ENCODE measurements at regions not wholly inside any gene's neighbourhood (a gene's known extent, or its start where the extent isn't known, plus 50 kb on each side); places are given as distances from the start of the nearest gene placed in this dataset.

- no peaks in the 10 kb centered on the region for H3K36me3 ChIP-seq (ENCODE audit: insufficient read depth, low read length)
- Mint-ChIP-seq H3K4me3 (ENCODE audit: unreplicated experiment) (no peak overlapping the region), H3K27me3 (ENCODE audit: low read depth, unreplicated experiment) (peaks cover 5% of the 10 kb centered on the region), H3K27ac (ENCODE audit: unreplicated experiment) (no peak overlapping the region), H3K36me3 (ENCODE audit: low read depth, unreplicated experiment) (no peaks in the 10 kb centered on the region), H3K9me3 (ENCODE audit: unreplicated experiment) (peaks cover under 1% of the 10 kb centered on the region), H3K4me1 (ENCODE audit: low read depth, unreplicated experiment) (no peaks in the 10 kb centered on the region)
- H4K20me1 ChIP-seq (ENCODE audit: insufficient read depth, low read length): no peaks in the 10 kb centered on the region
- no peaks in the 10 kb centered on the region for H3K27me3 ChIP-seq (ENCODE audit: insufficient read depth, low read length)
- TF ChIP-seq CTCF (IDR thresholded peaks at IDR 0.05; ENCODE audit: insufficient read depth, low read depth, low read length): no peak
- TF ChIP-seq EZH2 (IDR thresholded peaks at IDR 0.05; ENCODE audit: insufficient read depth, low read length): no peak
- FAIRE-seq (no peak), DNase-seq (ENCODE audit: low read depth) (no peak)
- no peak overlapping the region for H3K9ac ChIP-seq (ENCODE audit: low read length)
- H3K4me3 ChIP-seq (ENCODE audit: insufficient read depth, low read depth, low read length): no peak overlapping the region
- no peaks in the 10 kb centered on the region for H3K9me3 ChIP-seq (ENCODE audit: insufficient read depth, low read depth, low read length)
- H3K79me2 ChIP-seq (ENCODE audit: insufficient read depth, low read length): no peaks in the 10 kb centered on the region
- H3K4me2 ChIP-seq (ENCODE audit: low read length): no peak overlapping the region
- peaks cover 5% of the 10 kb centered on the region for H3K4me1 ChIP-seq (ENCODE audit: insufficient read depth, low read length)
- H2AFZ ChIP-seq (ENCODE audit: low read depth, low read length): no peak overlapping the region
- H3K27ac ChIP-seq (ENCODE audit: low read depth, low read length): no peak overlapping the region
Observed at GRCh38 chr7:69450456-69450855, 147.8 kb upstream of the AUTS2 start.

GRCh38 chr7:69451715-69452114 is 146.6 kb upstream of the AUTS2 start:
- no peak for FAIRE-seq
- Histone ChIP-seq H3K27ac (ENCODE audit: low read depth, low read length) (no peak overlapping the region), H3K27me3 (ENCODE audit: insufficient read depth, low read length) (no peaks in the 10 kb centered on the region), H3K4me1 (ENCODE audit: insufficient read depth, low read length) (peaks cover 5% of the 10 kb centered on the region), H3K79me2 (ENCODE audit: insufficient read depth, low read length) (no peaks in the 10 kb centered on the region), H3K9ac (ENCODE audit: low read length) (no peak overlapping the region), H3K4me3 (ENCODE audit: insufficient read depth, low read depth, low read length) (no peak overlapping the region), H2AFZ (ENCODE audit: low read depth, low read length) (no peak overlapping the region), H3K9me3 (ENCODE audit: insufficient read depth, low read depth, low read length) (no peaks in the 10 kb centered on the region), H3K4me2 (ENCODE audit: low read length) (no peak overlapping the region), H3K36me3 (ENCODE audit: insufficient read depth, low read length) (no peaks in the 10 kb centered on the region), H4K20me1 (ENCODE audit: insufficient read depth, low read length) (no peaks in the 10 kb centered on the region)
- TF ChIP-seq CTCF (IDR thresholded peaks at IDR 0.05; ENCODE audit: insufficient read depth, low read depth, low read length) (no peak), EZH2 (IDR thresholded peaks at IDR 0.05; ENCODE audit: insufficient read depth, low read length) (no peak)
- Mint-ChIP-seq H3K4me3 (ENCODE audit: unreplicated experiment) (no peak overlapping the region), H3K36me3 (ENCODE audit: low read depth, unreplicated experiment) (no peaks in the 10 kb centered on the region), H3K27me3 (ENCODE audit: low read depth, unreplicated experiment) (peaks cover 2% of the 10 kb centered on the region), H3K9me3 (ENCODE audit: unreplicated experiment) (no peaks in the 10 kb centered on the region), H3K4me1 (ENCODE audit: low read depth, unreplicated experiment) (no peaks in the 10 kb centered on the region), H3K27ac (ENCODE audit: unreplicated experiment) (no peak overlapping the region)
- no peak for DNase-seq (ENCODE audit: low read depth)

- no peaks in the 10 kb centered on the region for H3K27me3 ChIP-seq (ENCODE audit: insufficient read depth, low read length)
- Mint-ChIP-seq H3K27me3 (ENCODE audit: low read depth, unreplicated experiment) (peaks cover 2% of the 10 kb centered on the region), H3K4me1 (ENCODE audit: low read depth, unreplicated experiment) (peaks cover 3% of the 10 kb centered on the region), H3K9me3 (ENCODE audit: unreplicated experiment) (no peaks in the 10 kb centered on the region), H3K36me3 (ENCODE audit: low read depth, unreplicated experiment) (no peaks in the 10 kb centered on the region), H3K4me3 (ENCODE audit: unreplicated experiment) (no peak overlapping the region), H3K27ac (ENCODE audit: unreplicated experiment) (no peak overlapping the region)
- H3K36me3 ChIP-seq (ENCODE audit: insufficient read depth, low read length): no peaks in the 10 kb centered on the region
- TF ChIP-seq EZH2 (IDR thresholded peaks at IDR 0.05; ENCODE audit: insufficient read depth, low read length) (no peak), CTCF (IDR thresholded peaks at IDR 0.05; ENCODE audit: insufficient read depth, low read depth, low read length) (no peak)
- no peaks in the 10 kb centered on the region for H3K79me2 ChIP-seq (ENCODE audit: insufficient read depth, low read length)
- FAIRE-seq: no peak
- H3K4me1 ChIP-seq (ENCODE audit: insufficient read depth, low read length): peaks cover 6% of the 10 kb centered on the region
- no peaks in the 10 kb centered on the region for H4K20me1 ChIP-seq (ENCODE audit: insufficient read depth, low read length)
- no peak overlapping the region for H3K9ac ChIP-seq (ENCODE audit: low read length)
- no peaks in the 10 kb centered on the region for H3K9me3 ChIP-seq (ENCODE audit: insufficient read depth, low read depth, low read length)
- H3K4me2 ChIP-seq (ENCODE audit: low read length): no peak overlapping the region
- DNase-seq (ENCODE audit: low read depth): no peak
- H2AFZ ChIP-seq (ENCODE audit: low read depth, low read length): no peak overlapping the region
- no peak overlapping the region for H3K4me3 ChIP-seq (ENCODE audit: insufficient read depth, low read depth, low read length)
- no peak overlapping the region for H3K27ac ChIP-seq (ENCODE audit: low read depth, low read length)
Observed at GRCh38 chr7:69452797-69453196, 145.5 kb upstream of the AUTS2 start.

All from astrocyte (in vitro differentiated cells and primary cell).